COLO668 (cell line): ENCODE measurements at regions not wholly inside any gene's neighbourhood (a gene's known extent, or its start where the extent isn't known, plus 50 kb on each side); places are given as distances from the start of the nearest gene placed in this dataset.

Source experiments
- DNase-seq: peaks from one replicate; lab custom pipeline; 2025; ENCODE audit not compliant: unreplicated experiment; lab: John Stamatoyannopoulos, UW

GRCh38 chr9:103397868-103398600, 402.9 kb downstream of the CYLC2 start:
- DNase-seq, result peak; percentile 52

- no peak for DNase-seq
These were observed 404.4 kb downstream of the CYLC2 start for GRCh38 chr9:103399535-103399934.

- DNase-seq, result no peak
These were observed 412.1 kb downstream of the CYLC2 start for GRCh38 chr9:103407260-103407659.

GRCh38 chr9:103410059-103410458, 414.9 kb downstream of the CYLC2 start:
- no peak for DNase-seq

- DNase-seq, result no peak
These were observed 432.6 kb downstream of the CYLC2 start for GRCh38 chr9:103427696-103428095.

GRCh38 chr9:103430469-103430868, 435.3 kb downstream of the CYLC2 start:
- no peak for DNase-seq

GRCh38 chr9:103431809-103432208, 436.7 kb downstream of the CYLC2 start:
- DNase-seq, result no peak

GRCh38 chr9:103444176-103444575, 449.0 kb downstream of the CYLC2 start:
- DNase-seq, result no peak

- no peak for DNase-seq
These were observed 463.7 kb downstream of the CYLC2 start for GRCh38 chr9:103458826-103459225.

- DNase-seq, result no peak
These were observed 476.1 kb downstream of the CYLC2 start for GRCh38 chr9:103471241-103471640.

GRCh38 chr9:103474156-103474555, 479.0 kb downstream of the CYLC2 start:
- DNase-seq, result no peak

GRCh38 chr9:103483471-103484096, 488.5 kb downstream of the CYLC2 start:
- DNase-seq, result no peak

- no peak for DNase-seq
These were observed 490.0 kb downstream of the CYLC2 start for GRCh38 chr9:103485138-103485537.

- no peak for DNase-seq
These were observed 519.6 kb downstream of the CYLC2 start for GRCh38 chr9:103514767-103515166.

- no peak for DNase-seq
These were observed 527.3 kb downstream of the CYLC2 start for GRCh38 chr9:103522409-103522808.

GRCh38 chr9:103530934-103531333, 535.8 kb downstream of the CYLC2 start:
- DNase-seq, result no peak

GRCh38 chr9:103533318-103533717, 538.2 kb downstream of the CYLC2 start:
- no peak for DNase-seq

- no peak for DNase-seq
These were observed 542.3 kb downstream of the CYLC2 start for GRCh38 chr9:103537426-103537825.

GRCh38 chr9:103545260-103545659, 548.8 kb upstream of the SMC2 start:
- no peak for DNase-seq

- DNase-seq, result no peak
These were observed 541.4 kb upstream of the SMC2 start for GRCh38 chr9:103552712-103553111.

- no peak for DNase-seq
These were observed 520.1 kb upstream of the SMC2 start for GRCh38 chr9:103574056-103574455.

GRCh38 chr9:103586721-103587120, 507.4 kb upstream of the SMC2 start:
- no peak for DNase-seq

GRCh38 chr9:103601287-103601686, 492.8 kb upstream of the SMC2 start:
- no peak for DNase-seq
